Colonic mucosa (tissue), 4 donors: ENCODE measurements at regions not wholly inside any gene's neighbourhood (a gene's known extent, or its start where the extent isn't known, plus 50 kb on each side); places are given as distances from the start of the nearest gene placed in this dataset.

Experiments
- DNase-seq: peaks from one replicate; pipeline ENCODE4 v3.0.0-alpha.2; 2020
- H3K27ac ChIP-seq: fragments of 200-600 bp; one replicate; pipeline ENCODE4 v1.8.0; 2021
- H3K27me3 ChIP-seq: fragments of 200-600 bp; one replicate; pipeline ENCODE4 v1.8.0; 2021
- H3K36me3 ChIP-seq: fragments of 200-600 bp; one replicate; pipeline ENCODE4 v1.8.0; 2021
- H3K4me1 ChIP-seq: fragments of 200-600 bp; one replicate; pipeline ENCODE4 v1.8.0; 2021; ENCODE audit warnings: mild to moderate bottlenecking
- H3K4me3 ChIP-seq: fragments of 200-600 bp; one replicate; pipeline ENCODE4 v1.8.0; 2021
- H3K9ac ChIP-seq, 2 donors: one replicate each; pipeline ENCODE4 v1.7.0; 2013; ENCODE audit warnings: control low read depth in 2 of 2, low read depth in 2 of 2, low read length in 2 of 2
- H3K9me3 ChIP-seq: fragments of 200-600 bp; one replicate; pipeline ENCODE4 v1.8.0; 2021
- CTCF ChIP-seq: fragments of 200-600 bp; IDR thresholded peaks from one replicate; pipeline ENCODE4 v1.8.0; 2022; ENCODE audit warnings: antibody characterized with exemption, mild to moderate bottlenecking
- intact Hi-C: fragments of 100-400 bp; cut with DNase I; formaldehyde crosslinking; loops from one replicate; pipeline ENCODE4 v1.14.1; 2022
- donor health status: healthy.
- donor health status: DM: no; HTN: no; CAD: no.
- donor health status: DM: no; HTN: no; CAD: no.

GRCh38 chr17:52737071-52737470 is 578.6 kb upstream of the CA10 start:
- Histone ChIP-seq H3K9me3 (no peaks in the 10 kb centered on the region), H3K4me1 (no peaks in the 10 kb centered on the region), H3K27me3 (no peaks in the 10 kb centered on the region), H3K4me3 (no peak overlapping the region), H3K36me3 (no peaks in the 10 kb centered on the region), H3K9ac (no peak overlapping the region), H3K27ac (no peak overlapping the region)
- intact Hi-C loops, result no loop called here
- DNase-seq, result no peak
- TF ChIP-seq CTCF, result no peak

GRCh38 chr17:52732841-52733240 is 574.3 kb upstream of the CA10 start:
- no peak for DNase-seq
- Histone ChIP-seq H3K9ac (no peak overlapping the region), H3K36me3 (no peaks in the 10 kb centered on the region), H3K27me3 (no peaks in the 10 kb centered on the region), H3K4me3 (no peak overlapping the region), H3K4me1 (no peaks in the 10 kb centered on the region), H3K27ac (no peak overlapping the region), H3K9me3 (no peaks in the 10 kb centered on the region)
- TF ChIP-seq CTCF, result no peak
- intact Hi-C loops, result no loop called here

- Histone ChIP-seq H3K9me3 (no peaks in the 10 kb centered on the region), H3K4me1 (no peaks in the 10 kb centered on the region), H3K36me3 (no peaks in the 10 kb centered on the region), H3K4me3 (no peak overlapping the region), H3K27me3 (no peaks in the 10 kb centered on the region), H3K27ac (no peak overlapping the region), H3K9ac (no peak overlapping the region)
- TF ChIP-seq CTCF, result no peak
- no peak for DNase-seq
- intact Hi-C loops, result no loop called here
Measured at GRCh38 chr17:52724578-52724977, 566.1 kb upstream of the CA10 start.

GRCh38 chr17:52721910-52722309 is 563.4 kb upstream of the CA10 start:
- no peaks in the 10 kb centered on the region for H3K4me1 ChIP-seq
- no peak overlapping the region for H3K9ac ChIP-seq
- H3K27ac ChIP-seq, result no peak overlapping the region
- TF ChIP-seq CTCF, result no peak
- no peaks in the 10 kb centered on the region for H3K36me3 ChIP-seq
- H3K27me3 ChIP-seq, result no peaks in the 10 kb centered on the region
- DNase-seq, result no peak
- intact Hi-C loops, result no loop called here
- no peak overlapping the region for H3K4me3 ChIP-seq
- no peaks in the 10 kb centered on the region for H3K9me3 ChIP-seq

- TF ChIP-seq CTCF, result no peak
- Histone ChIP-seq H3K4me3 (no peak overlapping the region), H3K9me3 (no peaks in the 10 kb centered on the region), H3K27ac (no peak overlapping the region), H3K36me3 (no peaks in the 10 kb centered on the region), H3K4me1 (no peaks in the 10 kb centered on the region), H3K9ac (no peak overlapping the region), H3K27me3 (no peaks in the 10 kb centered on the region)
- intact Hi-C loops, result no loop called here
- DNase-seq, result no peak
Measured at GRCh38 chr17:52710363-52710901, 551.9 kb upstream of the CA10 start.

GRCh38 chr17:52709724-52710123 is 551.2 kb upstream of the CA10 start:
- no peaks in the 10 kb centered on the region for H3K27me3 ChIP-seq
- no peaks in the 10 kb centered on the region for H3K36me3 ChIP-seq
- intact Hi-C loops, result no loop called here
- DNase-seq, result no peak
- no peak overlapping the region for H3K4me3 ChIP-seq
- TF ChIP-seq CTCF, result no peak
- no peak overlapping the region for H3K27ac ChIP-seq
- no peak overlapping the region for H3K9ac ChIP-seq
- H3K9me3 ChIP-seq, result no peaks in the 10 kb centered on the region
- no peaks in the 10 kb centered on the region for H3K4me1 ChIP-seq
